AG09319 (cell line): ENCODE measurements at regions not wholly inside any gene's neighbourhood (a gene's known extent, or its start where the extent isn't known, plus 50 kb on each side); places are given as distances from the start of the nearest gene placed in this dataset.

Experiments used
- DNase-seq: peaks from one replicate; pipeline ENCODE4 v3.0.0-alpha.2; 2010; ENCODE audit warnings: low read depth; ENCODE audit errors: extremely low read depth
- TF ChIP-seq, protein P1 (sequence below): IDR thresholded peaks from 2 replicates; pipeline ENCODE4 v1.5.1; 2011; ENCODE audit warnings: low read depth, mild to moderate bottlenecking, inconsistent platforms, low read length, moderate library complexity

DNA sequence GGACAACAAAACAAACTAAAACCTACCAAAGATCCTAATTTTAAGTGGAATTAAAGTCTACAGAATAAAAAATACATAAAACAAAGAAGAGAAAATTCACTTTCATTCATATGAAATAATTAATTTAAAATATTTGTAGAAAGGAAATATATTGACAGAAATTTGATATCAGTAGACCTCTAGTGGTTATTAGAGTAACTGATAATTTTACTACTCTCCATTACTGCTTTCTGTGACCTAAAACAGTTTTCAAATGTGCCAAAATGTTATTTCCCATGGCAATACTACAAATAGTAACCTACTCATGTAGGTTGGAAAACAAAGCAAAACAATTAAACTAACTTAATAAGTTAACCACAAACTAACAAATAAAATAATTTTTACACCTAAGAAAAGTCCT, 147.1 kb downstream of the NOL4 start:
- TF ChIP-seq, protein P1, sequence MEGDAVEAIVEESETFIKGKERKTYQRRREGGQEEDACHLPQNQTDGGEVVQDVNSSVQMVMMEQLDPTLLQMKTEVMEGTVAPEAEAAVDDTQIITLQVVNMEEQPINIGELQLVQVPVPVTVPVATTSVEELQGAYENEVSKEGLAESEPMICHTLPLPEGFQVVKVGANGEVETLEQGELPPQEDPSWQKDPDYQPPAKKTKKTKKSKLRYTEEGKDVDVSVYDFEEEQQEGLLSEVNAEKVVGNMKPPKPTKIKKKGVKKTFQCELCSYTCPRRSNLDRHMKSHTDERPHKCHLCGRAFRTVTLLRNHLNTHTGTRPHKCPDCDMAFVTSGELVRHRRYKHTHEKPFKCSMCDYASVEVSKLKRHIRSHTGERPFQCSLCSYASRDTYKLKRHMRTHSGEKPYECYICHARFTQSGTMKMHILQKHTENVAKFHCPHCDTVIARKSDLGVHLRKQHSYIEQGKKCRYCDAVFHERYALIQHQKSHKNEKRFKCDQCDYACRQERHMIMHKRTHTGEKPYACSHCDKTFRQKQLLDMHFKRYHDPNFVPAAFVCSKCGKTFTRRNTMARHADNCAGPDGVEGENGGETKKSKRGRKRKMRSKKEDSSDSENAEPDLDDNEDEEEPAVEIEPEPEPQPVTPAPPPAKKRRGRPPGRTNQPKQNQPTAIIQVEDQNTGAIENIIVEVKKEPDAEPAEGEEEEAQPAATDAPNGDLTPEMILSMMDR: no peak
- DNase-seq: no peak

DNA sequence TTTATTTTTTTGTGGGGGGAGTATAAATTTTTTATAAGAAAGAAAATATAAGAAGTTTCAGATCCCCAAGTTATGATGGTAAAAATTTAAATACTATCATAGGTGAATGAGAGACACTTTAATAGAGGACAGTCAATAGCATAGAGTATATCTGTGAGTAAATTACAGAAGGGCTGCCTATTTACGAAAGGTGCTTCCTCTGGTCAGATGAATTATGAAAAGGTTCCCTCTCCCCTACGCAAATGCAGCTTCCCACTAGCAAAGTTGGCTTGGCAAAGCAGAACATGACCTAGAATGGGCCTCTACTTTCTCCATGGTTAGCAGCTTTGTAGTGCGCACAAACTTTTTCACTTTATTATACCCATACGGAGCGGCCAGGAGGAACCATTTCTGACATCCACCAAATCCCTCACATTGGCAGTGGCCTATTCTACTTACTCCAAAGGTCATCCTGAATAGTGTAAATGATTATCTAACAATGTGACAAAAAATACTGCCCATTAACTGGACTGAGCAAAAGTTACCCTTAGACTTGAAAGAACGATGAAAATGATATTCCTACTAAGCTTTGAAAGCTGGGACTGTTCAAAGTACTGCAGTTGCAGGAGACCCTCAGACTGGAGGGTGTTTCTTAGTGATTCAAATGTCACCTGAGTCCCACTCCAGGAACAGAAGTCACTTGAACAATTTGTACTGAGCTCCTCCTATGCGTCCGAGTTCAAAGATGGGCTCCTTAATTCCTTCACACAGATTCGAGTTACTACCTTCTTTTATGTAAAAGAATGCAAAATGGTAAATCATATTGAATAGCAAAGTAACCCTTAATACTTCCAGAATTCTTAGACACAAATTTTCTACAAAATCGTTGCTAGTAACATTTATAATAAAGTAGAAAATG, 148.5 kb downstream of the NOL4 start:
- no peak for DNase-seq
- TF ChIP-seq, protein P1: no peak

DNA sequence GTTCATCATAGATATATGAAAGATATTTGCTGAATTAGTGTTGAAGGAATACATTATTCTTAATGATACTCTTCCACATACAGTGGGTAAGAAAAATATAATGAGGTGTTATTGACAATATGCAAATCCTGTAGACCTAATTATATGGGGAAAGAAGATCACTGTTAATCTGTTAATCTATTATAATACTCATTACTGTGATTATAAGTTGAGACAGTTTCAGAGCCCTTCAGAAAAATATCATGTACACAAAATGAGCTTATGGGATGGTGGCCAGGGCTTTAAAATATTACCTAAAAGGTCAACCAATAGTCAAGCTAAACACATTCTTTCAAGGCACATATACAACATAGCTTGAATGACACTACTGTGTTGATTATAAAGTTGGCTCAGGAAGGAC, 163.5 kb downstream of the NOL4 start:
- TF ChIP-seq, protein P1: no peak
- no peak for DNase-seq

DNA sequence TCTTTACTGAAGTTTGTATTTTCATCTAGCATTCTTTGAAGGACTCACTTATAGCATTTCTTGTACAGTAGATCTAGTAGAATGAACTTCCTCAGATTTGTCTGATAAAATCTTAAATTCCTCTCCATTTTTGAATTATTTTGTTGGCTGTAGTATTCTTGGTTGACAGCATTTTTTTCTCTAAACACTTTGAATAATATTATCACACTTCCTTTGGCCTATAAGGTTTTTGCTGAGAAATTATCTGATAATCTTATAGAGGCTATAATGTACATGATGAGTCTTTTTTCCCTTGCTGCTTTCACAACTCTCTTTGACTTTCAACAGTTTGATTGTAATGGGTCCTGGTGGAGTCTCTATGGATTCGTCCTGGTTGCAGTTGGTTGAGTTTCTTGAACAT, 169.5 kb downstream of the NOL4 start:
- TF ChIP-seq, protein P1: no peak
- DNase-seq: no peak

DNA sequence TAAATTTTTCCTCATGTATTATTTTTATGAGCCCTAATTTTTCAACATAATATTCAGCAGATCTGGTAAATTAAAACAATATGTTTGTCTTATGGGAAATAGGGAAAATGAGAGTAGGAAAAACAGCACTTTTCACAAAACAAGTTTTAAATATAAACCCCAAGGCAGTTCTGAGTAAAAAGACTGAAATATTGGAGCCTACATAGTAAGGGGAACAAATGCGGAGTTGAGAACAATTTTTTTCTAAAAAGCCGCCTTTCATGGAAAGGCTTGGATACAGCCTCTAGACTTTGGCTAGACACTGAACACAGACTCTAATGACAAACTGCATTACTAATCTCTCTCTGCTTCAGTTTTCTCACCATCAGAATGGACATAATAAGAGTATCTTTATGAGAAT, 174.1 kb downstream of the NOL4 start:
- no peak for DNase-seq
- TF ChIP-seq, protein P1: no peak

DNA sequence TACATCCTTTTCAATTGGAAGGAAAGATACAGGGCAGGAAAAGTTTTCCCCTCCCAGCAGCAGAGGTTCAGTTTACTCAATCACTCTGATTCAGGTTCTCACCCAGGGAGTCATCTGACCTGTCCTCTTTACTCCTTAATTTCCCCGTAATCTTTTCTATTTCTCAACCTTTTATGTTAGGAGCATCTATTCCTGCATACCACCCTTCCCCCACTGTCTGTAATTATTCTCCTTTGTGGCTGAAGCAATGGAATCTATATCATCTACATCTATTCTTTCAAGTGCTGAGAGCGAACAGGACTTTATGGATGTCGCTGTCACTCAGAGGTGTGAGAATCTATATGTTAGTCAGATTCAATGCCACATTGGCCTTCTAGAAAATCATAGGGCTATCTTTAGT, 175.2 kb downstream of the NOL4 start:
- no peak for DNase-seq
- TF ChIP-seq, protein P1: no peak

DNA sequence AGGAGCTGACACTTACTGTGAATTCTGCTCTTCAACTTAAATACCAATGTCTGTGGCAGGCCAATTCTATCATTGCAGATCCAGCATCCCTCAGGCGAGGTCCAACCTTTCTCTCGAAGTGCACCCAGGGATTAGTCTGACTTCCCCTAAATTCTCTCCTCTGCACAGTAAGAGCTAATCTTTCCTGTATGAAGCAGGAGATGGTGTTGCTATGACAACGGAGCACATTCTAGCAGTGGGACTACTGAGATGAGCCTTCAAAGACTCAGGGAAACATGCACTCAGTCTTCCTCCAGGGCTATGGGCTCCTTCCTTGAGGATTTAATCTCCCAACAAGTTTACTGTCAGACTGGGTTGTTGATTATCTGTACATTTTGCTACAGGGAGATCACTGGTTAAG, 176.3 kb downstream of the NOL4 start:
- TF ChIP-seq, protein P1: no peak
- no peak for DNase-seq
